GM18499 (cell line): ENCODE measurements at regions not wholly inside any gene's neighbourhood (a gene's known extent, or its start where the extent isn't known, plus 50 kb on each side); places are given as distances from the start of the nearest gene placed in this dataset.

ENCODE experiments used
- ATAC-seq: cut with Tn5 transposase; IDR thresholded peaks from one replicate; pipeline ENCODE4 v1.9.1; 2021; ENCODE audit warnings: moderate number of reproducible peaks; ENCODE audit not compliant: insufficient read depth, unreplicated experiment

- ATAC-seq: no peak
These were observed 214.9 kb downstream of the DSEL start for GRCh38 chr18:67301592-67301991.

GRCh38 chr18:67300498-67300897, 216.0 kb downstream of the DSEL start:
- no peak for ATAC-seq

GRCh38 chr18:67292814-67293213, 223.7 kb downstream of the DSEL start:
- ATAC-seq: no peak

GRCh38 chr18:67290421-67290820, 226.1 kb downstream of the DSEL start:
- no peak for ATAC-seq

- ATAC-seq: no peak
These were observed 230.9 kb downstream of the DSEL start for GRCh38 chr18:67285583-67285982.

GRCh38 chr18:67282796-67283195, 233.7 kb downstream of the DSEL start:
- no peak for ATAC-seq

GRCh38 chr18:67281746-67282145, 234.8 kb downstream of the DSEL start:
- ATAC-seq: no peak

GRCh38 chr18:67280486-67281242, 235.9 kb downstream of the DSEL start:
- ATAC-seq: no peak

GRCh38 chr18:67279988-67280387, 236.5 kb downstream of the DSEL start:
- no peak for ATAC-seq

- no peak for ATAC-seq
These were observed 237.5 kb downstream of the DSEL start for GRCh38 chr18:67278984-67279383.

- no peak for ATAC-seq
These were observed 239.9 kb downstream of the DSEL start for GRCh38 chr18:67276638-67277037.

GRCh38 chr18:67273288-67273687, 243.2 kb downstream of the DSEL start:
- no peak for ATAC-seq

GRCh38 chr18:67269206-67269605, 247.3 kb downstream of the DSEL start:
- ATAC-seq: no peak

- ATAC-seq: no peak
These were observed 248.0 kb downstream of the DSEL start for GRCh38 chr18:67268530-67268929.

- no peak for ATAC-seq
These were observed 250.0 kb downstream of the DSEL start for GRCh38 chr18:67266246-67267237.

- no peak for ATAC-seq
These were observed 250.9 kb downstream of the DSEL start for GRCh38 chr18:67265464-67266245.

GRCh38 chr18:67261931-67262552, 254.5 kb downstream of the DSEL start:
- no peak for ATAC-seq

- ATAC-seq: no peak
These were observed 255.7 kb downstream of the DSEL start for GRCh38 chr18:67260841-67261240.

- no peak for ATAC-seq
These were observed 265.6 kb downstream of the DSEL start for GRCh38 chr18:67250776-67251424.
